Neural crest cell (in vitro differentiated cells): ENCODE measurements at regions not wholly inside any gene's neighbourhood (a gene's known extent, or its start where the extent isn't known, plus 50 kb on each side); places are given as distances from the start of the nearest gene placed in this dataset.

Source experiments
- DNase-seq: peaks from one replicate; pipeline ENCODE4 v3.0.0; 2021; ENCODE audit warnings: low read depth, mixed read lengths, low spot score
- H3K27ac Mint-ChIP-seq: one replicate; pipeline ENCODE4 v1.8.0; 2021; ENCODE audit warnings: mild to moderate bottlenecking, mixed read lengths; ENCODE audit not compliant: unreplicated experiment
- H3K27me3 Mint-ChIP-seq: 2 replicates; pipeline ENCODE4 v1.8.0; 2021; ENCODE audit warnings: low read depth, mild to moderate bottlenecking, mixed read lengths
- H3K36me3 Mint-ChIP-seq: 2 replicates; pipeline ENCODE4 v1.8.0; 2021; ENCODE audit warnings: low read depth, mild to moderate bottlenecking, mixed read lengths
- H3K4me1 Mint-ChIP-seq: 2 replicates; pipeline ENCODE4 v1.8.0; 2021; ENCODE audit warnings: mixed read lengths
- H3K4me3 Mint-ChIP-seq: one replicate; pipeline ENCODE4 v1.8.0; 2021; ENCODE audit warnings: mild to moderate bottlenecking, mixed read lengths
- H3K9me3 Mint-ChIP-seq: 2 replicates; pipeline ENCODE4 v1.8.0; 2021; ENCODE audit warnings: mixed read lengths
- CTCF ChIP-seq: fragments of 200-600 bp; sonication (generic); conservative IDR thresholded peaks from 2 replicates; pipeline ENCODE4 v1.5.0; 2021; ENCODE audit warnings: antibody characterized with exemption, mild to moderate bottlenecking

- no peak overlapping the region for H3K4me3 Mint-ChIP-seq
- no peak overlapping the region for H3K27ac Mint-ChIP-seq
- DNase-seq = no peak
- no peak for TF ChIP-seq CTCF
- H3K36me3 Mint-ChIP-seq = no peaks in the 10 kb centered on the region
- peaks cover 14% of the 10 kb centered on the region for H3K4me1 Mint-ChIP-seq
- H3K9me3 Mint-ChIP-seq = no peaks in the 10 kb centered on the region
- peaks cover 6% of the 10 kb centered on the region for H3K27me3 Mint-ChIP-seq
Observed at GRCh38 chr16:9428355-9429005, 337.0 kb downstream of the HAPSTR1 start.

GRCh38 chr16:9429646-9430330 is 338.3 kb downstream of the HAPSTR1 start:
- H3K4me1 Mint-ChIP-seq = peaks cover 14% of the 10 kb centered on the region
- no peaks in the 10 kb centered on the region for H3K9me3 Mint-ChIP-seq
- peaks cover 6% of the 10 kb centered on the region for H3K27me3 Mint-ChIP-seq

GRCh38 chr16:9434659-9435058 is 343.2 kb downstream of the HAPSTR1 start:
- H3K27ac Mint-ChIP-seq = no peak overlapping the region
- H3K27me3 Mint-ChIP-seq = peaks cover 3% of the 10 kb centered on the region
- no peak overlapping the region for H3K4me3 Mint-ChIP-seq
- peaks cover 5% of the 10 kb centered on the region for H3K4me1 Mint-ChIP-seq
- no peak for DNase-seq
- TF ChIP-seq CTCF = no peak
- no peaks in the 10 kb centered on the region for H3K36me3 Mint-ChIP-seq
- H3K9me3 Mint-ChIP-seq = peaks cover 5% of the 10 kb centered on the region

More at GRCh38 chr16:9429646-9430330, 338.3 kb downstream of the HAPSTR1 start:
- Mint-ChIP-seq H3K27ac (no peak overlapping the region), H3K4me3 (no peak overlapping the region), H3K36me3 (no peaks in the 10 kb centered on the region)
- TF ChIP-seq CTCF = no peak
- no peak for DNase-seq

DNA sequence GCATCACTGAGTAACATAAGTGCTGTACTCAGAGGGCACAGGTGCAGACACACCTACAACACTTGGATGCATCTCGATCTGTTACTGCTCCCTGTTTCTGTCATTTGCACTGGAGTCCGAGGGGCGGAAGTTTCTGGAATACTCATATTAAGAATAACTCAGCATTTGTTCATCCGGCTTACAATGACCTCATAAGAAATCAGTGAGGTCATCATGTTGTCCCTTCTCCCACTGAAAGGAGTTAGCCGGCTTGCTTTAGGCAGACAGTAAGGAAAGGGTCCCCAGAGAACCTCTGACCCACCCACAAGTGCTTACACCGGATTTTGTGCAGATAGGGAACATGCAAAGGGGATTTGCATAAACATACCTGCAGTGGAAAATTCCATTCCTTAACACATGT is 344.7 kb downstream of the HAPSTR1 start:
- no peak overlapping the region for H3K27ac Mint-ChIP-seq
- H3K9me3 Mint-ChIP-seq = peaks cover 5% of the 10 kb centered on the region
- H3K27me3 Mint-ChIP-seq = peaks cover 3% of the 10 kb centered on the region
- no peaks in the 10 kb centered on the region for H3K36me3 Mint-ChIP-seq
- no peak overlapping the region for H3K4me3 Mint-ChIP-seq
- no peak for DNase-seq
- no peak for TF ChIP-seq CTCF
- H3K4me1 Mint-ChIP-seq = no peaks in the 10 kb centered on the region

DNA sequence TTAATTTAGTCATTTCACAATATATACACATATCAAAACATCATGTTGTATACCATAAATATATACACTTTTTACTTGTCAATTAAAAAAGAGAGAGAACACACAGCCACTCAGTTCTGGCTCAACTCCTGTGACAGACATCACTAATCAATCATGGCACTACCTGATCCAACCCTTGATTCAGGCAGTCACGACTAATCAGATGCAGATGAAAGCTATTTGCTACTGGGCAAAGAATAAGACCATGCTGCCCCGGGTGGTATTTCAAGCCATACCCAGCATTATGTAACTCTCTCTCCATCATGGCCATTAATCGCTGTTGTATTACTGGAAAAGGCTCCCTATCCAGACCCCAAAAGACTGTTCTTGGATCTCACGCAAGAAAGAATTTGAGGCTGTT is 345.7 kb downstream of the HAPSTR1 start:
- no peak overlapping the region for H3K4me3 Mint-ChIP-seq
- H3K27ac Mint-ChIP-seq = no peak overlapping the region
- H3K27me3 Mint-ChIP-seq = peaks cover 3% of the 10 kb centered on the region
- DNase-seq = no peak
- H3K4me1 Mint-ChIP-seq = no peaks in the 10 kb centered on the region
- no peaks in the 10 kb centered on the region for H3K36me3 Mint-ChIP-seq
- no peak for TF ChIP-seq CTCF
- peaks cover 5% of the 10 kb centered on the region for H3K9me3 Mint-ChIP-seq
